ENCODE measurements at regions not wholly inside any gene's neighbourhood (a gene's known extent, or its start where the extent isn't known, plus 50 kb on each side); places are given as distances from the start of the nearest gene placed in this dataset.
"Not testable (repeated sequence)": the region's sequence is repeated elsewhere in the genome, so short reads cannot be mapped to it uniquely, and the experiment has no call there.

- DNase-seq, result no peak
Measured at GRCh38 chr11:82533628-82534327, 199.9 kb downstream of the FAM181B start.

GRCh38 chr11:82529936-82530335 lies 203.7 kb downstream of the FAM181B start:
- DNase-seq, result no peak

GRCh38 chr11:82527081-82527584 lies 206.5 kb downstream of the FAM181B start:
- DNase-seq, result no peak

- DNase-seq, result no peak
Measured at GRCh38 chr11:82523141-82523540, 210.5 kb downstream of the FAM181B start.

- no peak for DNase-seq
Measured at GRCh38 chr11:82521427-82521826, 212.2 kb downstream of the FAM181B start.

GRCh38 chr11:82507288-82507687 lies 226.4 kb downstream of the FAM181B start:
- DNase-seq, result no peak

GRCh38 chr11:82505379-82505778 lies 228.3 kb downstream of the FAM181B start:
- DNase-seq, result no peak

- DNase-seq, result not testable (repeated sequence)
Measured at GRCh38 chr11:82501174-82501573, 232.5 kb downstream of the FAM181B start.

- DNase-seq, result no peak
Measured at GRCh38 chr11:82494988-82495432, 238.7 kb downstream of the FAM181B start.

- no peak for DNase-seq
Measured at GRCh38 chr11:82474876-82475275, 258.8 kb downstream of the FAM181B start.

GRCh38 chr11:82465481-82465880 lies 268.2 kb downstream of the FAM181B start:
- no peak for DNase-seq

- no peak for DNase-seq
Measured at GRCh38 chr11:82462608-82463242, 270.9 kb downstream of the FAM181B start.

GRCh38 chr11:82458761-82459160 lies 274.9 kb downstream of the FAM181B start:
- no peak for DNase-seq

GRCh38 chr11:82458147-82458546 lies 275.5 kb downstream of the FAM181B start:
- DNase-seq, result no peak

- no peak for DNase-seq
Measured at GRCh38 chr11:82450996-82451395, 282.7 kb downstream of the FAM181B start.

- DNase-seq, result no peak
Measured at GRCh38 chr11:82406611-82407010, 327.1 kb downstream of the FAM181B start.

GRCh38 chr11:82405421-82405820 lies 328.2 kb downstream of the FAM181B start:
- DNase-seq, result no peak

- DNase-seq, result no peak
Measured at GRCh38 chr11:82404981-82405380, 328.7 kb downstream of the FAM181B start.

GRCh38 chr11:82403640-82404305 lies 329.9 kb downstream of the FAM181B start:
- DNase-seq, result no peak

- DNase-seq, result no peak
Measured at GRCh38 chr11:82398300-82398815, 335.3 kb downstream of the FAM181B start.

- not testable (repeated sequence) for DNase-seq
Measured at GRCh38 chr11:82396639-82397038, 337.0 kb downstream of the FAM181B start.

- no peak for DNase-seq
Measured at GRCh38 chr11:82384308-82384707, 349.4 kb downstream of the FAM181B start.

- DNase-seq, result no peak
Measured at GRCh38 chr11:82373781-82374542, 359.7 kb downstream of the FAM181B start.
